ENCODE measurements at regions not wholly inside any gene's neighbourhood (a gene's known extent, or its start where the extent isn't known, plus 50 kb on each side); places are given as distances from the start of the nearest gene placed in this dataset.

GRCh38 chr10:44854693-44855350 is 56.3 kb upstream of the TMEM72 start:
- DNase-seq (ENCODE audit: low spot score), result no peak

GRCh38 chr10:44856696-44857095 is 54.4 kb upstream of the TMEM72 start:
- DNase-seq (ENCODE audit: low spot score), result no peak

DNA sequence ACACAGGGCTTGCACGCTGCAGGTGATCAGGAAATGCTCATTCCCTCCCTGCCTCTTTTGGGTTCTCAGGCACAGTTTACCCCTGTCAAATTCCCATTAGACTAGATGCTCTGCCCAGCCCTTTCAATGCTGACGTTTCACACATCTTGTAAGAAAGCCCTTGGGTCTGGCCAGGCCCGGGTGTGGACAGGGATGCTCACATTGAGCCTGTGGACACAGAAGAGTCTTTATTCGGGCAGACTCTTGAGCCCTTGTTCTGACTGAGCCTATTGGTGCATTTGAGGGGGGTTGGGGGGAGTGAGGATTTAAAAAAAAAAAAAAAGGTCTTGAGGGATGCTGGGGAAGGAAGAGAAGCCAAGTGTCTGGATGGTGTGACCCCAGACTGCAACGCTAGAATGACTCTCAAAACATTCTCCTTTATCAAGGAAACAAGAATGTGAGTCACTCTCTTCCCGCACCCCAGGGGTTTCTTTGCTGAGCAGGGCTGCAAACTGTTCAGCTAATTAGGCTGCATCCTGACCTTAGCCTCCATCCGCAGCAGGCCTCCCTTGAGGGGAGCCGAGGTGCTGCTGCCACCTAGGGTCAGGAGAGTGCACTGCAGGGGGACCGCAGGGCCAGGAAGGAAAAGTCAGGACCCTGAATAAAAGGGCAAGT is 53.6 kb upstream of the TMEM72 start:
- peak; percentile 87 for DNase-seq (ENCODE audit: low spot score)

- no peak for DNase-seq (ENCODE audit: low spot score)
Measured at GRCh38 chr10:44858017-44858371, 53.1 kb upstream of the TMEM72 start.

- DNase-seq (ENCODE audit: low spot score), result no peak
Measured at GRCh38 chr10:44858988-44859387, 52.1 kb upstream of the TMEM72 start.

- no peak for DNase-seq (ENCODE audit: low spot score)
Measured at GRCh38 chr10:44859546-44860285, 51.4 kb upstream of the TMEM72 start.

DNA sequence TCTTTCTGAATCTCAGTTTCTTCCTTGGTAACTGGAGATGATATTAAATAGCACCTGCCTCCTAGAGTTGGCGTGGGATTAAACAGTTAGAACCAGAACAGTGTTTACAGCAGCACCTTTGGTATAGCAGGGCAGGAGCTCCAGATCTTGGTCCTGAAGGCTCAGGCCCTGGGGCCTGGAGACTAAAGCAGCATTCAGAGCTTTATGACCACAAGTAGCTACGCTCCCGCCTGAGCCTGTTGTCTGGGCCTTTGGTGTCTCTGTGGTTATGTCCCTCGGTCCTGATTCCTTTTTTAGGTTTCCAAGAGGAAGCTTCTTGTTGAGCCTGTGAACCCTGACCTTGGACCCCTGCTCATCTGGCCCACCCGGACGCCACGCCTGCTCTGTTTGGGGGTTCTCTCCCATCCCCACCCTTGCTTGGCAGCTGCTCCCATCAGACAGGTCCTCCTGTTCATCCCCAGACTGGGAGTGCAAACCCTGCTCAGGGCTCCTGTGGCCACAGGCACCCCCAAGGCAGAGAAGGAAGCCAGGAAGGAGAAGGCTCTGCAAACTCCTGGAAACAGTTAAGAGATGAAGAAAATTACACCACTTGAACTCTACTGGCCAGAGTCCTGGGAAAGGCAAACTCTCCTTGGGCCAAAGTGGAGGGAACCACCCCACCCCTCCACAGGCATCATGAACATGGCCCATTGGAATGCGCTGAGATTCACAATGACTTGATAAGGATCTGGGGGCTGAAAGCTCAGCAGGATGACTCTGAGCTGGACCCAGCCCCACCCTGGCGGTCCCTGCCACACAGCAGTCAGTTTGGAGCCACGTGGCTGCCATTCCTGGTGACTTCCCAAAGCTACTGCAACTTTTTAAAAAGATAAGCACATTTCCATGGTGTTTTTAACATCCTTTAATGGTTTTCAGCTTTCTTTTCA is 50.1 kb upstream of the TMEM72 start:
- DNase-seq (ENCODE audit: low spot score), result no peak
